HL-60 (cell line): ENCODE measurements at regions not wholly inside any gene's neighbourhood (a gene's known extent, or its start where the extent isn't known, plus 50 kb on each side); places are given as distances from the start of the nearest gene placed in this dataset.

Experiments
- DNase-seq, 2 experiments: peaks; one replicate each; pipeline ENCODE4 v3.0.0-alpha.2; 2010 to 2020; ENCODE audit warnings: low read depth in 1 of 2, low spot score in 1 of 2
- H3K27ac ChIP-seq: fragments of 250-450 bp; sonication (Bioruptor Pico); replicated peaks from 2 replicates; pipeline ENCODE4 v1.5.1; 2020; ENCODE audit warnings: mild to moderate bottlenecking, moderate library complexity
- H3K27me3 ChIP-seq: fragments of 250-450 bp; sonication (Bioruptor Pico); 2 replicates; pipeline ENCODE4 v1.5.1; 2021; ENCODE audit warnings: mild to moderate bottlenecking, moderate library complexity; ENCODE audit not compliant: insufficient read depth, poor library complexity, severe bottlenecking
- H3K4me3 ChIP-seq: replicated peaks from 2 replicates; pipeline ENCODE4 v1.5.1; 2011; ENCODE audit warnings: mild to moderate bottlenecking, control low read depth, low read length; ENCODE audit not compliant: insufficient read depth
- CTCF ChIP-seq: IDR thresholded peaks from one replicate; pipeline ENCODE4 v1.5.1; 2011; ENCODE audit warnings: low read length, control low read depth, inconsistent platforms; ENCODE audit not compliant: insufficient read depth
- GABPA ChIP-seq: IDR thresholded peaks from 2 replicates; pipeline ENCODE4 v1.6.1; 2012; ENCODE audit warnings: low read depth
- POLR2AphosphoS5 ChIP-seq: IDR thresholded peaks from 2 replicates; pipeline ENCODE4 v1.6.1; 2012; ENCODE audit warnings: low read depth
- REST ChIP-seq: IDR thresholded peaks from 2 replicates; pipeline ENCODE4 v1.6.1; 2012; ENCODE audit warnings: low read depth; ENCODE audit not compliant: insufficient replicate concordance
- SPI1 ChIP-seq: IDR thresholded peaks from 2 replicates; pipeline ENCODE4 v1.6.1; 2012; ENCODE audit warnings: low read depth, mild to moderate bottlenecking, borderline replicate concordance

GRCh38 chr5:162248107-162248713, 180.6 kb downstream of the GABRG2 start:
- DNase-seq: no peak
- no peak overlapping the region for H3K27ac ChIP-seq
- H3K27me3 ChIP-seq: no peaks in the 10 kb centered on the region
- no peak for TF ChIP-seq POLR2AphosphoS5
- TF ChIP-seq CTCF: no peak
- no peak for TF ChIP-seq GABPA
- TF ChIP-seq SPI1: no peak
- no peak for TF ChIP-seq REST
- no peak overlapping the region for H3K4me3 ChIP-seq

GRCh38 chr5:162256711-162257110, 189.1 kb downstream of the GABRG2 start:
- Histone ChIP-seq H3K27ac (no peak overlapping the region), H3K27me3 (no peaks in the 10 kb centered on the region), H3K4me3 (no peak overlapping the region)
- TF ChIP-seq CTCF (no peak), GABPA (no peak), SPI1 (no peak), POLR2AphosphoS5 (no peak), REST (no peak)
- no peak for DNase-seq

- Histone ChIP-seq H3K27ac (peak overlapping the region; percentile 64), H3K4me3 (no peak overlapping the region), H3K27me3 (no peaks in the 10 kb centered on the region)
- TF ChIP-seq POLR2AphosphoS5 (peak; percentile 60; the same call in 1 of the 2 replicates), CTCF (no peak), GABPA (peak; percentile 68)
- peak in 1 of 2 experiments; percentile 91 for DNase-seq
Measured at GRCh38 chr5:162268694-162269481, 201.3 kb downstream of the GABRG2 start.
